ENCODE measurements at regions not wholly inside any gene's neighbourhood (a gene's known extent, or its start where the extent isn't known, plus 50 kb on each side); places are given as distances from the start of the nearest gene placed in this dataset.

DNA sequence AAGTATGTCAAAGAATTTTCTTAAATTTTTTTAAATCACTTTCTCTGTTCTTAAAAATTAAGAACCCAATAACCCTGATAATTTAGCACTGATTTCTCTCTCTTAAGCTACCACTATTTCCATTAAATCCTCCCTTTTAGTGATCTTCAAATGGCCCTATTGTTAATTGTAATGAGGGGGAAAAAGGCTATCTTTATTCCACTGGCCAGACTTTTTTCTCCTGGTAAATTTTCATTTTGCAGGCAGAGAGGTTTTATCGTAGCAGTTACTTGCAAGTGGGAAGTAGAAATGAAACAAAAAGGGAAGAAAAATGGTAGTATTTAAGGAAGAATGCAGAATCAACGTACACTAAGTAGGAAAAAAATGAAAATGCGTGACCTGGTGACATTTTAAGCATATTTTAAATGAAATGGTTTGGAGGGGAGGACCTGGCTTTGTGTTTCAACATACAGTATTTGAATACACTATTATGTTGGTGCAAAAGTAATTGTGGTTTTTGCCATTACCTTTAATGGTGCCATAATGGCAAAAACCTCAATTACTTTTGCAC, 224.9 kb downstream of the TANC2 start (continued):
- TF ChIP-seq ZNF462 (CRISPR knock-in tag; IDR thresholded peaks at IDR 0.05) (no peak), CREB1 (CRISPR knock-in tag; IDR thresholded peaks at IDR 0.05; ENCODE audit: low read depth) (no peak), REST (IDR thresholded peaks at IDR 0.05; ENCODE audit: unreplicated experiment) (no peak), POLR2AphosphoS5 (IDR thresholded peaks at IDR 0.05; ENCODE audit: low read depth) (no peak), STAT1 (IDR thresholded peaks at IDR 0.05; ENCODE audit: unreplicated experiment) (no peak), ZNF331 (CRISPR knock-in tag; IDR thresholded peaks at IDR 0.05; ENCODE audit: low read depth) (no peak), EZH2 (IDR thresholded peaks at IDR 0.05; ENCODE audit: low read depth, unreplicated experiment) (no peak)
